ENCODE measurements at regions not wholly inside any gene's neighbourhood (a gene's known extent, or its start where the extent isn't known, plus 50 kb on each side); places are given as distances from the start of the nearest gene placed in this dataset.

- DNase-seq, result no peak
- no peaks in the 10 kb centered on the region for H3K36me3 ChIP-seq (replicated peaks in 1 of 2; ENCODE audit: insufficient read depth in 1 of 2, low read depth in 2 of 2)
- 62 to 70% methylated on average over 2 of the region's 2 CpGs for WGBS, 2 donors
- H3K27ac ChIP-seq, result no peak overlapping the region
- no peak for ATAC-seq
- TF ChIP-seq POLR2A (IDR thresholded peaks at IDR 0.05), result no peak
- no peak for TF ChIP-seq CTCF (IDR thresholded peaks at IDR 0.05)
- intact Hi-C loops (cut with DNase I), result no loop called here
- H3K4me1 ChIP-seq, result peaks cover 4% of the 10 kb centered on the region
- no peaks in the 10 kb centered on the region for H3K9me3 ChIP-seq
- H3K27me3 ChIP-seq, result no peaks in the 10 kb centered on the region
- no peak overlapping the region for H3K4me3 ChIP-seq
Measured at GRCh38 chr22:22358686-22359085, 114.1 kb downstream of the VPREB1 start.

GRCh38 chr22:22359465-22359864, 114.9 kb downstream of the VPREB1 start:
- no peak for TF ChIP-seq CTCF (IDR thresholded peaks at IDR 0.05)
- no peak for TF ChIP-seq POLR2A (IDR thresholded peaks at IDR 0.05)
- Histone ChIP-seq H3K27ac (no peak overlapping the region), H3K9me3 (no peaks in the 10 kb centered on the region), H3K27me3 (no peaks in the 10 kb centered on the region), H3K4me1 (peaks cover 4% of the 10 kb centered on the region), H3K4me3 (no peak overlapping the region), H3K36me3 (replicated peaks in 1 of 2; ENCODE audit: insufficient read depth in 1 of 2, low read depth in 2 of 2) (no peaks in the 10 kb centered on the region)
- WGBS, 2 donors, result 71 to 75% methylated on average over 2 of the region's 2 CpGs
- intact Hi-C loops (cut with DNase I), result no loop called here
- ATAC-seq (no peak), DNase-seq (no peak)

- Histone ChIP-seq H3K36me3 (replicated peaks in 1 of 2; ENCODE audit: insufficient read depth in 1 of 2, low read depth in 2 of 2) (no peaks in the 10 kb centered on the region), H3K27ac (no peak overlapping the region), H3K9me3 (no peaks in the 10 kb centered on the region), H3K4me3 (no peak overlapping the region), H3K27me3 (no peaks in the 10 kb centered on the region), H3K4me1 (peaks cover 4% of the 10 kb centered on the region)
- WGBS, 2 donors, result 66% methylated on average over 2 of the region's 2 CpGs
- intact Hi-C loops (cut with DNase I), result no loop called here
- TF ChIP-seq POLR2A (IDR thresholded peaks at IDR 0.05), result no peak
- TF ChIP-seq CTCF (IDR thresholded peaks at IDR 0.05), result no peak
- no peak for DNase-seq
- no peak for ATAC-seq
Measured at GRCh38 chr22:22360014-22360413, 115.4 kb downstream of the VPREB1 start.

- H3K27ac ChIP-seq, result no peak overlapping the region
- no peaks in the 10 kb centered on the region for H3K9me3 ChIP-seq
- H3K27me3 ChIP-seq, result no peaks in the 10 kb centered on the region
- ATAC-seq (no peak), DNase-seq (no peak)
- no peak for TF ChIP-seq POLR2A (IDR thresholded peaks at IDR 0.05)
- no peak for TF ChIP-seq CTCF (IDR thresholded peaks at IDR 0.05)
- H3K4me1 ChIP-seq, result peaks cover under 1% of the 10 kb centered on the region
- H3K36me3 ChIP-seq (replicated peaks in 1 of 2; ENCODE audit: insufficient read depth in 1 of 2, low read depth in 2 of 2), result no peaks in the 10 kb centered on the region
- intact Hi-C loops (cut with DNase I), result no loop called here
- H3K4me3 ChIP-seq, result no peak overlapping the region
Measured at GRCh38 chr22:22362311-22362710, 117.7 kb downstream of the VPREB1 start.

DNA sequence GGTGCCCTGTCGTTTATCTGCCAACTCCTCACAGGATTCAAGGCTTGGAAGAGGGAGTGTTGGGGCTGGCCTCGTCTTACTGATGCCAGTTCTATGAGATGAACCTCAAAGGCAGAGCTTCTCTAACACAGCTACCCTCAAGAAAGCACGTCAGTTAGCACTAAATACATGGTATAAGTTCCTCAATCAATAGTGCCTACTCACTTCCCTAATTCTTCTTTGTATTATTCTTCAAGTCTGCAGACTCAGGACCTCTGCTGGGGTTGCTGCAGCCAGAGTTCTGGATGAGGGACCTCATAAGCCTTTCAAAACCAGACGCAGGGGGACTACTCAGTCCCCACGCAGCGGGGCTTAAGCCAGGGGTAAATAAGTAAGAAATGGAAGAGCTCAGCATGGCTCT, 118.3 kb downstream of the VPREB1 start:
- intact Hi-C loops (cut with DNase I), result no loop called here
- no peaks in the 10 kb centered on the region for H3K36me3 ChIP-seq (replicated peaks in 1 of 2; ENCODE audit: insufficient read depth in 1 of 2, low read depth in 2 of 2)
- ATAC-seq, result no peak

More for the DNA sequence above, 118.3 kb downstream of the VPREB1 start:
- Histone ChIP-seq H3K4me3 (no peak overlapping the region), H3K27ac (no peak overlapping the region), H3K9me3 (no peaks in the 10 kb centered on the region), H3K4me1 (no peaks in the 10 kb centered on the region), H3K27me3 (no peaks in the 10 kb centered on the region)
- TF ChIP-seq CTCF (IDR thresholded peaks at IDR 0.05), result no peak
- no peak for TF ChIP-seq POLR2A (IDR thresholded peaks at IDR 0.05)
- WGBS, 2 donors, result 40 to 56% methylated on average over 6 of the region's 6 CpGs
- no peak for DNase-seq

Measured in body of pancreas (tissue), 4 donors.